ENCODE measurements at regions not wholly inside any gene's neighbourhood (a gene's known extent, or its start where the extent isn't known, plus 50 kb on each side); places are given as distances from the start of the nearest gene placed in this dataset.

- no peak for TF ChIP-seq CTCF (IDR thresholded peaks at IDR 0.05; ENCODE audit: low read depth, low read length, missing control alignments)
- H3K27ac ChIP-seq, result no peak overlapping the region
Observed at GRCh38 chr15:38692789-38693062, 128.1 kb upstream of the RASGRP1 start.

DNA sequence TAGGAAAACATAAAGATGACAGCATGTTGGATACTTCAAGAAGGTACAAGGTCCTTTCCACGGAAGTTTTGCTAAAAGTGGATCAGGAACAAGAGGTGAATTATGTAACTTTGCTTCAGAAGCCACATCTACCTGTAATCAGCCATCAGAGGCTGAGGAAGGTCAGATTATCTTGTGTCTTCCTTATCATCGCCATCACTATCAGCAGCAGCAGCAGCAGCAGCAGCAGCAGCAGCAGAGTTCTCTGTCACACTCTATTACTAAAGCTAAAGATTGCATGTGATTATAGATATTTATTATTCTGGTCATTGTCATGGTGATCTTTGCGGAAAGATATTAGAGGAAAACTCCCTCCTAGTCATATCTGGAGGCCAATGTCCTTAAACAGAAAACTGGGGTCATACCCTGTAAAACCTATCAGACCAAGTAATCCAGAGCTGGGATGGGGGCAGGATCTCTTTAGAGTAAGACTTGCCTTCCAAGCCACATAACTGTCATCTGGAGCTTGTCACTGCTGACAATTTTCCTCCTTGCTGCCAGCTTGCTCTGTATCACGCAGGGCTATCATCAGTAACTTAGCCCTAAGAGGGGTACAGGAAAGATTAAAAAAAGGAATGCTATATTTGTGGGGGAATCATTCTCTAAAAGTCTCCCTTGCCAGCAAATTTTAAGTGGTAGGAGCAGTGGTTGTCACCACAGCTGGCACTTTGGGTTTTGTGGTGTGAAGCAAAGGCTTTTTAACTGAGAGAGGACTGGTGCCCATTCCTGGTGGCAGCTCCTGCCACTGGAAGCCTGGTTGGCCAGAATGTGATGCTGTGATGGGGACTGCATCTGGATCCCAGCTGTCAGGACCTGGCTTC is 130.9 kb upstream of the RASGRP1 start:
- no peaks in the 10 kb centered on the region for H3K36me3 ChIP-seq (replicated peaks)
- H3K4me3 ChIP-seq (ENCODE audit: low read depth, low read length), result no peak overlapping the region
- no peak for TF ChIP-seq CTCF (IDR thresholded peaks at IDR 0.05; ENCODE audit: low read depth, low read length, missing control alignments)
- no peak for DNase-seq
- H3K27ac ChIP-seq, result no peak overlapping the region
- in situ Hi-C loops (cut with HindIII; ENCODE audit: low pct_ligation_motif_present, low sequenced_read_pairs), result loop anchor here (25.0 kb wide), 1 partner anchor 708 kb away; no protein-coding TSS in a partner anchor
- no peaks in the 10 kb centered on the region for H3K27me3 ChIP-seq (replicated peaks)

More at GRCh38 chr15:38692789-38693062, 128.1 kb upstream of the RASGRP1 start:
- H3K36me3 ChIP-seq (replicated peaks), result no peaks in the 10 kb centered on the region
- H3K27me3 ChIP-seq (replicated peaks), result no peaks in the 10 kb centered on the region
- no peak for DNase-seq
- H3K4me3 ChIP-seq (ENCODE audit: low read depth, low read length), result no peak overlapping the region
- in situ Hi-C loops (cut with HindIII; ENCODE audit: low pct_ligation_motif_present, low sequenced_read_pairs), result loop anchor here (25.0 kb wide), 1 partner anchor 705 kb away; no protein-coding TSS in a partner anchor

GRCh38 chr15:38696109-38696727 is 131.6 kb upstream of the RASGRP1 start:
- in situ Hi-C loops (cut with HindIII; ENCODE audit: low pct_ligation_motif_present, low sequenced_read_pairs), result loop anchor here (25.0 kb wide), 1 partner anchor 709 kb away; no protein-coding TSS in a partner anchor
- DNase-seq, result peak; percentile 47
- no peaks in the 10 kb centered on the region for H3K36me3 ChIP-seq (replicated peaks)
- H3K27ac ChIP-seq, result no peak overlapping the region
- no peaks in the 10 kb centered on the region for H3K27me3 ChIP-seq (replicated peaks)
- no peak for TF ChIP-seq CTCF (IDR thresholded peaks at IDR 0.05; ENCODE audit: low read depth, low read length, missing control alignments)
- H3K4me3 ChIP-seq (ENCODE audit: low read depth, low read length), result no peak overlapping the region

DNA sequence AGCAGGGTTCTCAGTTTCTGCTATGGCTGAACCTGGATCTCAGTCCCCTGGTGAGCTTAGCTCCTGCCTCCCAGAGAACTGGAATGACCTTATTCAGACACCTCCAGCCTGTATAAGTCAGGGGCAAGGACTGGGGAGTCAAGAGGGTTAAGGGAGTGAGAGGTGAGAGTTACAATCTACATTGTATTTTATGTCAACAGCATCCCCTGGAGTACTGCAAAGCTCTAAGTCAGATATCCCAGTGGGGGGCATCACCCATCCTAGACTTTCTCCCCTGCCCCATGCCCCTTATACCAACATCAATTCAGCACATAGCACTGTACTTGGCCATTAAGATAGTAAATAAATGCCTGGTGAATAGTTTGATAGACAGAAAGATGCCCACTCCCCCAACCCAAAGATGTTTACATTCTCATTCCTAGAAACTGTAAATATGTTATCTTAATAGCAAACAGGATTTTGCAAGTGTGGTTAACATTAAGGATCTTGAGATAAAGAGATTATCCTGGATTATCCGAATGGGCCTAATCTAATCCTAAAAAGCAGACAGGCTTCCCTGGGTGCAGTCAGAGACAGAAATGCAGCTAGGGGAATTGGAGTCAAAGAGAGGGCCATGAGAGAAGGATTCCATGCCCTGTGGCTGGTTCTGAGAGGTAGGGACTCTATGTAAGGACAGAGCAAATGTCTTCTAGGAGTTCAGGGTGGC is 132.3 kb upstream of the RASGRP1 start:
- no peaks in the 10 kb centered on the region for H3K36me3 ChIP-seq (replicated peaks)
- H3K27me3 ChIP-seq (replicated peaks), result no peaks in the 10 kb centered on the region
- in situ Hi-C loops (cut with HindIII; ENCODE audit: low pct_ligation_motif_present, low sequenced_read_pairs), result loop anchor here (25.0 kb wide), 1 partner anchor 710 kb away; no protein-coding TSS in a partner anchor
- no peak overlapping the region for H3K27ac ChIP-seq
- H3K4me3 ChIP-seq (ENCODE audit: low read depth, low read length), result no peak overlapping the region
- no peak for DNase-seq
- TF ChIP-seq CTCF (IDR thresholded peaks at IDR 0.05; ENCODE audit: low read depth, low read length, missing control alignments), result no peak

DNA sequence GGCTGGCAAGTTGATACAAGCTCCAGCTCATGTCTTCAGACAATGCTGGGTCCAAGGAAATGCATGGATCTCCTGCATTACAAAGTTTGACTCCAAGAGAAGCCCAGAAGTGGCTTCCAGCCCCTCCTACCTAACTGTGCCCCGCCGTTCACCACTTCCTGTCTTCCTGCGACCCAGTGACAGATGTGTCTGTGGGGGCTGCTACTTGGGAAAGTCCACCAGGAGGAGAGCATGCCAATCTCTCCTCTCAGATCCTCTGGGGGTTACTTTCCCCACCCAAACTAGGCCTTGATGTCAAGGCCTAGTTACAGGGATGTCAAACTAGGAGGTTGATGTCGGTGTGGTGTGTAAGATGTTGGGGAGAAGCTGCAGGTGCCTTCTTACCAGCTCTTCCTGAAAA is 133.6 kb upstream of the RASGRP1 start:
- H3K27me3 ChIP-seq (replicated peaks), result no peaks in the 10 kb centered on the region
- H3K36me3 ChIP-seq (replicated peaks), result no peaks in the 10 kb centered on the region
- DNase-seq, result no peak
- in situ Hi-C loops (cut with HindIII; ENCODE audit: low pct_ligation_motif_present, low sequenced_read_pairs), result loop anchor here (25.0 kb wide), 1 partner anchor 711 kb away; no protein-coding TSS in a partner anchor
- H3K27ac ChIP-seq, result no peak overlapping the region
- no peak for TF ChIP-seq CTCF (IDR thresholded peaks at IDR 0.05; ENCODE audit: low read depth, low read length, missing control alignments)
- no peak overlapping the region for H3K4me3 ChIP-seq (ENCODE audit: low read depth, low read length)

All from brain microvascular endothelial cell (primary cell).